ENCODE measurements at regions not wholly inside any gene's neighbourhood (a gene's known extent, or its start where the extent isn't known, plus 50 kb on each side); places are given as distances from the start of the nearest gene placed in this dataset.

GRCh38 chr13:106882246-106882645 is 314.3 kb upstream of the ARGLU1 start:
- no peak for DNase-seq (ENCODE audit: low spot score in 2 of 2)
- no peaks in the 10 kb centered on the region for H3K9me3 ChIP-seq
- no peak overlapping the region for H3K27ac ChIP-seq
- intact Hi-C loops (cut with DNase I; ENCODE audit: low total_unique reads) = no loop called here
- H3K4me1 ChIP-seq = no peaks in the 10 kb centered on the region
- TF ChIP-seq POLR2AphosphoS5 (IDR thresholded peaks at IDR 0.05) = no peak
- no peak for TF ChIP-seq CTCF (IDR thresholded peaks at IDR 0.05)
- TF ChIP-seq POLR2A (IDR thresholded peaks at IDR 0.05) = no peak
- no peak overlapping the region for H3K4me3 ChIP-seq
- no peaks in the 10 kb centered on the region for H3K36me3 ChIP-seq
- H3K27me3 ChIP-seq = no peaks in the 10 kb centered on the region

- Histone ChIP-seq H3K9me3 (no peaks in the 10 kb centered on the region), H3K4me1 (no peaks in the 10 kb centered on the region), H3K27ac (no peak overlapping the region), H3K27me3 (no peaks in the 10 kb centered on the region), H3K4me3 (no peak overlapping the region), H3K36me3 (no peaks in the 10 kb centered on the region)
- intact Hi-C loops (cut with DNase I; ENCODE audit: low total_unique reads) = no loop called here
- DNase-seq (ENCODE audit: low spot score in 2 of 2) = no peak
- TF ChIP-seq POLR2AphosphoS5 (IDR thresholded peaks at IDR 0.05) (no peak), CTCF (IDR thresholded peaks at IDR 0.05) (no peak), POLR2A (IDR thresholded peaks at IDR 0.05) (no peak)
Observed at GRCh38 chr13:106879806-106880205, 311.9 kb upstream of the ARGLU1 start.

- Histone ChIP-seq H3K27me3 (no peaks in the 10 kb centered on the region), H3K4me3 (no peak overlapping the region), H3K9me3 (no peaks in the 10 kb centered on the region), H3K27ac (peak overlapping the region; percentile 21 to 35), H3K36me3 (no peaks in the 10 kb centered on the region), H3K4me1 (peaks cover 0 to 2% of the 10 kb centered on the region in 2 donors)
- TF ChIP-seq POLR2AphosphoS5 (IDR thresholded peaks at IDR 0.05) (no peak), POLR2A (IDR thresholded peaks at IDR 0.05) (no peak), CTCF (IDR thresholded peaks at IDR 0.05) (no peak)
- DNase-seq (ENCODE audit: low spot score in 2 of 2) = no peak
- intact Hi-C loops (cut with DNase I; ENCODE audit: low total_unique reads) = no loop called here
Observed at GRCh38 chr13:106874323-106874722, 306.4 kb upstream of the ARGLU1 start.

- DNase-seq (ENCODE audit: low spot score in 2 of 2) = no peak
- no peaks in the 10 kb centered on the region for H3K36me3 ChIP-seq
- H3K27ac ChIP-seq = peak overlapping the region; percentile 21 to 35
- intact Hi-C loops (cut with DNase I; ENCODE audit: low total_unique reads) = no loop called here
- H3K27me3 ChIP-seq = no peaks in the 10 kb centered on the region
- no peaks in the 10 kb centered on the region for H3K9me3 ChIP-seq
- H3K4me1 ChIP-seq = peaks cover 0 to 2% of the 10 kb centered on the region in 2 donors
- no peak overlapping the region for H3K4me3 ChIP-seq
- TF ChIP-seq CTCF (IDR thresholded peaks at IDR 0.05) (no peak), POLR2AphosphoS5 (IDR thresholded peaks at IDR 0.05) (no peak), POLR2A (IDR thresholded peaks at IDR 0.05) (no peak)
Observed at GRCh38 chr13:106873810-106874209, 305.9 kb upstream of the ARGLU1 start.

GRCh38 chr13:106867249-106867648 is 299.3 kb upstream of the ARGLU1 start:
- Histone ChIP-seq H3K36me3 (no peaks in the 10 kb centered on the region), H3K4me3 (peak overlapping the region; percentile 21 to 57 (median 37)), H3K27ac (no peak overlapping the region), H3K27me3 (no peaks in the 10 kb centered on the region), H3K9me3 (no peaks in the 10 kb centered on the region), H3K4me1 (no peaks in the 10 kb centered on the region)
- intact Hi-C loops (cut with DNase I; ENCODE audit: low total_unique reads) = no loop called here
- TF ChIP-seq CTCF (IDR thresholded peaks at IDR 0.05) (peak in 1 of 3 donors; percentile 10), POLR2A (IDR thresholded peaks at IDR 0.05) (no peak)
- no peak for DNase-seq (ENCODE audit: low spot score in 2 of 2)

Data from breast epithelium (tissue), 4 donors.